Pancreas (tissue), 10 donors: ENCODE measurements at regions not wholly inside any gene's neighbourhood (a gene's known extent, or its start where the extent isn't known, plus 50 kb on each side); places are given as distances from the start of the nearest gene placed in this dataset.

Experiments
- ATAC-seq, 4 donors: fragments of 200-7000 bp; cut with Tn5 transposase; one replicate each; pipeline versions ENCODE4 v1.8.0 to v1.9.1; 2020; ENCODE audit warnings: mild to moderate bottlenecking in 4 of 4, moderate library complexity in 4 of 4
- DNase-seq, 6 donors: peaks; one replicate each; pipeline ENCODE4 v3.0.0-alpha.2; 2020
- FAIRE-seq: peaks from 2 replicates; lab custom pipeline; 2012; peaks lifted over from hg19 to GRCh38; lab: Jason Lieb, UNC
- H3K27ac ChIP-seq, 4 donors: fragments of 200-600 bp; sonication (generic); 1 replicate in 3 of 4; 2 replicates in 1 of 4; pipeline versions ENCODE4 v1.5.0 to v1.8.0; 2020
- H3K27me3 ChIP-seq, 4 donors: fragments of 200-600 bp; one replicate each; pipeline ENCODE4 v1.8.0; 2021
- H3K36me3 ChIP-seq, 3 donors: fragments of 200-600 bp; sonication (generic) in 1 of 3; one replicate each; pipeline versions ENCODE4 v1.5.0 to v1.8.0; 2020 to 2021
- H3K4me1 ChIP-seq, 3 donors: fragments of 200-600 bp; one replicate each; pipeline ENCODE4 v1.8.0; 2021
- H3K4me3 ChIP-seq, 4 donors: fragments of 200-600 bp; sonication (generic) in 2 of 4; one replicate each; pipeline versions ENCODE4 v1.5.0 to v1.8.0; 2020 to 2021
- H3K9me3 ChIP-seq, 4 donors: fragments of 200-600 bp; one replicate each; pipeline ENCODE4 v1.8.0; 2021
- WGBS, 2 donors: extraction: QIAGEN DNeasy Blood & Tissue Kit; methylation state at CpG; one replicate each; pipeline ENCODE4 v1.1.7; 2013; 5-methylcytosine and 5-hydroxymethylcytosine counted together
- intact Hi-C, 3 donors: fragments of 100-400 bp; cut with DNase I; formaldehyde crosslinking; loops; one replicate each; pipeline versions ENCODE4 v1.11.1 to v1.14.2; 2022
- TF ChIP-seq, protein P1 (sequence below), 4 donors: fragments of 200-600 bp; sonication (generic) in 3 of 4; IDR thresholded peaks; one replicate each; pipeline versions ENCODE4 v1.5.0 to v1.8.0; 2021; ENCODE audit warnings: antibody characterized with exemption in 4 of 4
- donor health status: healthy with polysubstance abuse.
- donor health status: DM: no; HTN: no; CAD: no; lungs with moderate emphysema.
- donor health status: DM: no; HTN: no; CAD: no.
- donor health status: control.
- donor health status: control.
- donor health status: Bipolar disorder and iron deficiency.
- donor health status: DM: yes; HTN: yes; CAD: no.
- donor health status: DM: no; HTN: no; CAD: no.
- donor health status: DM: no; HTN: no; CAD: no.
- donor health status: DM: yes; HTN: yes; CAD: no.

DNA sequence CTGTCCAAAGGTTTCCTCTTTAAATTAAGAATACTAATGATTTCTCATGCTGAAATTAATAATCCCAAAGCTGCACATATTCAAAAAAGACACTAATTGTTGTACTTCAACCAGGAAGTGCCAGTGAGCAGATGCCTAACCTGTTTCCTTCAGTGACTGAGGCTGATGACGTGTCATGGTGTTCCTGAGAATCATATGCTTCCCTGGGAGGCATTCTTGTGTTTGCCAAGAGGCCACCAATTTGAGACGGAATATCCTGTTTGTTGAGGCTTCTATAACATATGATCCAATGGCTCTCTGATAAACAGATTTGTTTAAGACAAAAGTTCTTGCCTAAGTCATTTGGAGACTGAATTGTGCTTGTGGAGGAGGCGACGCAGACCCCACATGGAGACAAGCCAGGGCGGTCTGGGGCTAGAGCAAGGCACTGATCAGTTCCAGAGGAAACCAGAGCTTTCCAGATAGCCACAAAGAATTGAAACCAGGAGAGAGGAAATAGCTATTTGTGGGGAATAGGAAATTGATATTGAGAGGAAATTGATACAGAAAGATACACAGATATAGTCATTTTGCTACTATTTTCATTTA is 66.4 kb upstream of the ZNF608 start:
- Histone ChIP-seq H3K4me3 (no peak overlapping the region), H3K4me1 (no peaks in the 10 kb centered on the region), H3K27ac (peak overlapping the region in 1 of 4 donors; percentile 27), H3K27me3 (no peaks in the 10 kb centered on the region), H3K9me3 (no peaks in the 10 kb centered on the region), H3K36me3 (no peaks in the 10 kb centered on the region)
- DNase-seq = no peak
- TF ChIP-seq, protein P1, sequence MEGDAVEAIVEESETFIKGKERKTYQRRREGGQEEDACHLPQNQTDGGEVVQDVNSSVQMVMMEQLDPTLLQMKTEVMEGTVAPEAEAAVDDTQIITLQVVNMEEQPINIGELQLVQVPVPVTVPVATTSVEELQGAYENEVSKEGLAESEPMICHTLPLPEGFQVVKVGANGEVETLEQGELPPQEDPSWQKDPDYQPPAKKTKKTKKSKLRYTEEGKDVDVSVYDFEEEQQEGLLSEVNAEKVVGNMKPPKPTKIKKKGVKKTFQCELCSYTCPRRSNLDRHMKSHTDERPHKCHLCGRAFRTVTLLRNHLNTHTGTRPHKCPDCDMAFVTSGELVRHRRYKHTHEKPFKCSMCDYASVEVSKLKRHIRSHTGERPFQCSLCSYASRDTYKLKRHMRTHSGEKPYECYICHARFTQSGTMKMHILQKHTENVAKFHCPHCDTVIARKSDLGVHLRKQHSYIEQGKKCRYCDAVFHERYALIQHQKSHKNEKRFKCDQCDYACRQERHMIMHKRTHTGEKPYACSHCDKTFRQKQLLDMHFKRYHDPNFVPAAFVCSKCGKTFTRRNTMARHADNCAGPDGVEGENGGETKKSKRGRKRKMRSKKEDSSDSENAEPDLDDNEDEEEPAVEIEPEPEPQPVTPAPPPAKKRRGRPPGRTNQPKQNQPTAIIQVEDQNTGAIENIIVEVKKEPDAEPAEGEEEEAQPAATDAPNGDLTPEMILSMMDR (IDR thresholded peaks at IDR 0.05) = no peak
- intact Hi-C loops = no loop called here
- WGBS, 2 donors = 79 to 81% methylated on average over 5 of the region's 5 CpGs
- peak in 3 of 4 donors; percentile 36 to 53 (median 39) for ATAC-seq
- no peak for FAIRE-seq

DNA sequence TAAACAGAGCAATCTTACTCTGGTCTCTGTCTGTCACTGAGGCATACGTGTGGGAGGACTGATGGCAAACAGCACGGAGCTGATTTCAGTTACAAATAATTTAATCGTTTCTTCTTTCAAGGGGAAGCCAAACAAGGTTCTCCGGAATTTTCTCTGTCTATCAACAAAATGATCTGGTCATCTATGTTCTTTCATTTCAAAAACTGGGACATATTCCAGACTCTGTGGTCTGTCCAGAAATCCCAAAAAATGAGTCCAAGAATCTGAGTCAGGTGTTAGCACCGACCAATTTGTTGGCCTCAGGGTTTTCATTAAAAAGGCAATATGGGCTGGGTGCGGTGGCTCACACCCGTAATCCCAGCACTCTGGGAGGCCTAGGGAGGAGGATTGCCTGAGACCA is 69.9 kb upstream of the ZNF608 start:
- intact Hi-C loops = no loop called here
- 87 to 94% methylated on average over 7 of the region's 7 CpGs for WGBS, 2 donors
- no peak for FAIRE-seq

DNA sequence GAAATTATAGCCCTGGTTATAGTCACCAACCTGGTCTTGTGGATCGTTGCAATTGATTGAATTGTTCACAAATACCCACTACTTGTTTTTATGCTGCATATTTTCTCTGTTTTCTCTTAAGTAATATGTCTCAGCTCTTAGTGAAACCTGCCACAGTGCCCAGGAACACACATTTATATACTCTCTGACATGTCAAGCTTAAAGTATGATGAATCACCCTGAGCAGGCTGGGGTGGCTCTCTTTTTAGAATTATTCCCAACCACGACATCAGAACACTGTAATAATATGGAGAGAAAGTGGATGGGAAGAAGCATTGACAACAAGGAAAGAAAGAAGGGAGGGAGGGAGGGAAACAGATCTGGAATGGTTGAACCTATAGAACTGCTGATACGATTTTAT is 72.8 kb upstream of the ZNF608 start:
- H3K36me3 ChIP-seq = no peaks in the 10 kb centered on the region
- no peaks in the 10 kb centered on the region for H3K9me3 ChIP-seq
- intact Hi-C loops = no loop called here
- DNase-seq (no peak), FAIRE-seq (no peak), ATAC-seq (no peak)
- H3K27me3 ChIP-seq = no peaks in the 10 kb centered on the region
- H3K27ac ChIP-seq = no peak overlapping the region
- WGBS, 2 donors = 84 to 85% methylated on average over 3 of the region's 3 CpGs
- H3K4me3 ChIP-seq = no peak overlapping the region
- peaks cover 7 to 10% (median 8%) of the 10 kb centered on the region in 3 donors for H3K4me1 ChIP-seq
- TF ChIP-seq, protein P1 (IDR thresholded peaks at IDR 0.05) = no peak

More for the DNA sequence above, 69.9 kb upstream of the ZNF608 start:
- no peaks in the 10 kb centered on the region for H3K9me3 ChIP-seq
- ATAC-seq (no peak), DNase-seq (no peak)
- H3K4me3 ChIP-seq = no peak overlapping the region
- TF ChIP-seq, protein P1 (IDR thresholded peaks at IDR 0.05) = no peak
- no peaks in the 10 kb centered on the region for H3K27me3 ChIP-seq
- H3K27ac ChIP-seq = no peak overlapping the region
- no peaks in the 10 kb centered on the region for H3K4me1 ChIP-seq
- no peaks in the 10 kb centered on the region for H3K36me3 ChIP-seq

DNA sequence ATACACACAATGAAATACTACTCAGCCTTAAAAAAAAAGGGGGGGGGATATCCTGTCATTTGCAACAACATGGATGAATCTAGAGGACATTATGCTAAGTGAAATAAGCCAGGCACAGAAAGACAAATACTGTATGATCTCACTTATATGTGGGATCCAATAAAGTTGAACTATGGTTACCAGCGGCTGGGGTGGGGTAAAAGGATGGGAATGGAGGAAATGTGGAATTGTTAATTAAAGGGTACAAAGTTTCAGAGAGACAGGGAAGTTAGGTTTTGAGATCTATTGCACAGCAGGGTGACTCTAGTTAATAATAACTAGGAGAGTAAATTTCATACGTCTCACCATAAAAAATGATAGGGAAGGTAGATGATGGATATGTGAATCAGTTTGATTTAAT is 76.2 kb upstream of the ZNF608 start:
- Histone ChIP-seq H3K9me3 (no peaks in the 10 kb centered on the region), H3K4me3 (no peak overlapping the region), H3K4me1 (peaks cover 21 to 27% (median 22%) of the 10 kb centered on the region in 3 donors), H3K27ac (no peak overlapping the region), H3K27me3 (no peaks in the 10 kb centered on the region), H3K36me3 (no peaks in the 10 kb centered on the region)
- FAIRE-seq (no peak), DNase-seq (no peak), ATAC-seq (no peak)
- 73 to 82% methylated on average over 2 of the region's 2 CpGs for WGBS, 2 donors
- TF ChIP-seq, protein P1 (IDR thresholded peaks at IDR 0.05) = no peak
- intact Hi-C loops = no loop called here

DNA sequence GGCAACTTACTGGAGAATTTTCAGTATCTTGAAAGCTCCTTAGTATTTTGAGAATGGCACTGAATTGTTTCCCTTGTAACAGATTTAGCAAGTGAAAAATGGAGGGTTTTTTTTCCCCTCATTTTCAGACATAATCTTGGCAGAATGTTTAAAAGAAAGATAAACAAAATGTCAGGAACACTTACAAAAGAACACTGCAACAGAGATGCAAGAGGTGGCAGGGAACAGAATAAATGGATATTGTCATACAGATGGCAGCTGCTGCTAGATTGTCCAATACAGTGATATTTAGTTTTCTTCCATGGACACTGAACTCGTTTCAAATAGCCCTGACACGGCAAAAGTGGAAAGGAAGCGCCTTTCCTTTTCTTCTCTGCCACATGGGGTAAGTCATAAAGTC is 76.9 kb upstream of the ZNF608 start:
- no peak overlapping the region for H3K4me3 ChIP-seq
- FAIRE-seq (no peak), DNase-seq (no peak), ATAC-seq (peak in 2 of 4 donors; percentile 10 to 28)
- H3K27ac ChIP-seq = no peak overlapping the region
- peaks cover 21 to 27% (median 22%) of the 10 kb centered on the region in 3 donors for H3K4me1 ChIP-seq
- TF ChIP-seq, protein P1 (IDR thresholded peaks at IDR 0.05) = no peak
- intact Hi-C loops = no loop called here
- no peaks in the 10 kb centered on the region for H3K36me3 ChIP-seq
- no peaks in the 10 kb centered on the region for H3K27me3 ChIP-seq
- 55 to 64% methylated on average over 3 of the region's 3 CpGs for WGBS, 2 donors
- H3K9me3 ChIP-seq = no peaks in the 10 kb centered on the region
